ENCODE measurements at regions not wholly inside any gene's neighbourhood (a gene's known extent, or its start where the extent isn't known, plus 50 kb on each side); places are given as distances from the start of the nearest gene placed in this dataset.

GRCh38 chr5:110088676-110089436, 399.1 kb downstream of the MAN2A1 start:
- Histone ChIP-seq H4K5ac (ENCODE audit: insufficient read length, low read depth, low read length) (no peak overlapping the region), H3K9ac (replicated peaks in 1 of 4; ENCODE audit: extremely low read depth in 1 of 4, low read depth in 3 of 4, low read length in 3 of 4) (no peak overlapping the region), H3K36me3 (ENCODE audit: control insufficient read depth in 2 of 4, insufficient read depth in 4 of 4, low read length in 3 of 4) (no peaks in the 10 kb centered on the region), H2AK5ac (ENCODE audit: low read depth, low read length) (no peak overlapping the region), H3K4ac (replicated peaks; ENCODE audit: insufficient read length, low read depth, low read length) (no peak overlapping the region), H3K4me2 (ENCODE audit: insufficient read depth in 1 of 2, low read depth in 2 of 2, low read length in 2 of 2) (no peak overlapping the region), H4K8ac (ENCODE audit: extremely low read depth, insufficient read depth, low read length) (no peak overlapping the region), H3K79me2 (ENCODE audit: control insufficient read depth in 1 of 2, insufficient read depth in 2 of 2, low read length in 2 of 2) (no peaks in the 10 kb centered on the region), H2BK5ac (ENCODE audit: low read depth, low read length) (no peak overlapping the region), H3K18ac (ENCODE audit: extremely low read depth, low read length) (no peak overlapping the region), H4K20me1 (replicated peaks in 1 of 2; ENCODE audit: control insufficient read depth in 1 of 2, insufficient read depth in 2 of 2, low read length in 2 of 2) (no peaks in the 10 kb centered on the region), H4K91ac (replicated peaks; ENCODE audit: insufficient read length, low read length) (no peak overlapping the region), H3K79me1 (ENCODE audit: low read depth, low read length) (no peaks in the 10 kb centered on the region), H2AFZ (ENCODE audit: low read length) (no peak overlapping the region), H3K27ac (ENCODE audit: low read depth, low read length) (no peak overlapping the region), H2BK15ac (ENCODE audit: low read length) (no peak overlapping the region), H3K23ac (ENCODE audit: insufficient read length) (no peak overlapping the region), H2BK12ac (ENCODE audit: low read depth, low read length) (no peak overlapping the region), H3K4me3 (ENCODE audit: extremely low read depth in 1 of 4, insufficient read depth in 2 of 4, low read depth in 3 of 4, low read length in 4 of 4) (no peak overlapping the region), H3K9me3 (ENCODE audit: insufficient read depth in 2 of 2, low read depth in 1 of 2, low read length in 1 of 2) (no peaks in the 10 kb centered on the region), H2BK20ac (ENCODE audit: low read length) (no peak overlapping the region), H3K23me2 (ENCODE audit: low read depth, low read length) (no peaks in the 10 kb centered on the region), H3K14ac (ENCODE audit: insufficient read length) (no peak overlapping the region), H3K4me1 (replicated peaks in 1 of 4; ENCODE audit: control insufficient read depth in 3 of 4, insufficient read depth in 4 of 4, low read length in 3 of 4) (no peaks in the 10 kb centered on the region), H3K27me3 (replicated peaks in 1 of 4; ENCODE audit: control insufficient read depth in 3 of 4, extremely low read depth in 1 of 4, insufficient read depth in 3 of 4, low read length in 3 of 4) (no peaks in the 10 kb centered on the region), H2BK120ac (replicated peaks; ENCODE audit: low read depth, low read length) (no peak overlapping the region), H3K56ac (replicated peaks; ENCODE audit: insufficient read length, low read depth, low read length) (no peak overlapping the region)
- POLR2A ChIA-PET (ENCODE audit: partially characterized antibody), result no interaction called here
- CTCF ChIA-PET (ENCODE audit: partially characterized antibody), result no interaction called here
- 89% methylated on average over 1 of the region's 1 CpG; no CpG with 5 or more reads in 1 of the 2 experiments for WGBS, 2 experiments (ENCODE audit: extremely low coverage in 1 of 2, insufficient coverage in 1 of 2, insufficient read length in 1 of 2, insufficient replicate concordance in 2 of 2, low coverage in 1 of 2, low lambda C conversion rate in 2 of 2, missing lambda C conversion rate in 1 of 2)
- no peak for FAIRE-seq
- DNase-seq (ENCODE audit: low read depth in 1 of 2, low spot score in 2 of 2), result no peak
- TF ChIP-seq BRCA1 (IDR thresholded peaks at IDR 0.05; ENCODE audit: low read depth, low read length) (no peak), NRF1 (IDR thresholded peaks at IDR 0.05; ENCODE audit: low read depth, low read length) (no peak), POU5F1 (IDR thresholded peaks at IDR 0.05; ENCODE audit: low read depth, low read length) (no peak), CHD2 (IDR thresholded peaks at IDR 0.05; ENCODE audit: low read length) (no peak), BACH1 (IDR thresholded peaks at IDR 0.05; ENCODE audit: low read length) (no peak), RAD21 (IDR thresholded peaks at IDR 0.05 in 1 of 2, conservative IDR thresholded peaks at IDR 0.05 in 1 of 2; ENCODE audit: low read depth in 2 of 2, low read length in 2 of 2) (no peak), RXRA (IDR thresholded peaks at IDR 0.05; ENCODE audit: insufficient read depth, low read depth, low read length) (no peak), CBX8 (IDR thresholded peaks at IDR 0.05; ENCODE audit: borderline replicate concordance, low read depth, low read length) (no peak)
